ENCODE measurements at regions not wholly inside any gene's neighbourhood (a gene's known extent, or its start where the extent isn't known, plus 50 kb on each side); places are given as distances from the start of the nearest gene placed in this dataset.
A peak's percentile ranks its signal among the peaks of the same experiment; 100 is the strongest.

- peak; percentile 24 for DNase-seq
These were observed 59.9 kb upstream of the PRRX1 start for GRCh38 chr1:170604065-170604464.

GRCh38 chr1:170604889-170605288 is 59.0 kb upstream of the PRRX1 start:
- no peak for DNase-seq

Data from EL (cell line).